Fibroblast of peridontal ligament (primary cell): ENCODE measurements at regions not wholly inside any gene's neighbourhood (a gene's known extent, or its start where the extent isn't known, plus 50 kb on each side); places are given as distances from the start of the nearest gene placed in this dataset.
A peak's percentile ranks its signal among the peaks of the same experiment; 100 is the strongest.

ENCODE experiments used
- DNase-seq: peaks from one replicate; pipeline ENCODE4 v3.0.0-alpha.2; 2010; ENCODE audit errors: extremely low read depth

DNA sequence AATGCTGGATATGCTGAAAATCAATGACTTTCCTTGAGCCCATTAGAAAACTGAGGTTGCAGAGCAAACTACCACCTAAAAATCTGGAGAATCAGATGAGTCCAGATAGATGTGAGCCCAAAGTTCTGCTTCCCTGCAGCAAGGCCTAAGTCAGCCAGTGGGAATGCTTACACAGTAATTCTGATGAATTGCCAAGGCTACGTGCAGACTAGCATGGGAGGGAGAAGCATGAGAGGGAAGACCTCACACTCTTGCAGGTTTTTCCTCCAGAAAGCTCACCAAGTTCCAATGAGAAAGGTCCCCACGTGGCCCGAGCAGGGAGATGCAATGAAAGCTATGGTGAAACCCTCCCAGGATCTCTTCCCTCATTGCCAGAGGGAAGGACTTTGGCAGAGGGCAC lies 104.8 kb upstream of the SIRPA start:
- DNase-seq = no peak

- DNase-seq = no peak
Measured at GRCh38 chr20:1788044-1788443, 107.2 kb upstream of the SIRPA start.

DNA sequence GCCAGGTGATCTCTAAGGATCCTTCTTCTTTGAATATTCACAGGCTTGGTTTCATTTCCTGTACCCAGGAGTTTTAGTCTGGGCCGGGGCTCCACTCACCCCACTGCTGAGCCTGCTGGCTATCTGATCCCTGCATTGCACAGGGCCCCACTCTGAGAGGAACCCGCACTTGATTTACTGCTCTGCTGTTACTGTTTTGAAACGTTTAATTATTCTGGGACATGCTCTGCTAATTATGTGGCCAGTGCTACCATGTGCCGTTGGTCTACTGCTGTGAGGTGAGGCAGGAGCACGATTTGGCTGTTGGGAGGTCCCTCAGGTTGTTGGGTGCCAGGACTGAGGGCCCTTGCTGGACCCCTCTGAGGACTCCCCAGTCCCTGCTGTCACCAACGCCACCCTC lies 108.7 kb upstream of the SIRPA start:
- DNase-seq = no peak

GRCh38 chr20:1784586-1784985 lies 110.6 kb upstream of the SIRPA start:
- no peak for DNase-seq

GRCh38 chr20:1783245-1783644 lies 112.0 kb upstream of the SIRPA start:
- DNase-seq = no peak

GRCh38 chr20:1782181-1782580 lies 113.0 kb upstream of the SIRPA start:
- DNase-seq = no peak

DNA sequence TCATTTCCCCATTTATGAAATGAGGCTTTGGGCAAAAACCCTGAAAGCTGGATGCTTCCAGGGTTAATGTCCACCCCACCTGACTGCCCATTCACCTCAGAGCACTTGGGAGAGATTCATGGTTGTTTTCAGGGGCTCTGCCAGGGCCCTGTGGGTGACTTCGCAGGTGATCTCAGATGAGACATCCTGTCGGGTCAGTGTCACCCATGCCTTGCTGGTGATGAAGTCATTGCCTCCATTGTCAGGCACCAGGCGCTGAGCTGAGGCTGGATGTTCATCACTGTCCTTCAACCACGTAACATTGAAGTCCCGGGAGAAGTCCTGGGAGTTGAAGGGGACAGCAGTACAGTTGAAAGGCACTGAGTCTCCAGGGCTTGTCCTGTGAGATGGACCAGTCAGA lies 115.6 kb upstream of the SIRPA start:
- no peak for DNase-seq

- no peak for DNase-seq
Measured at GRCh38 chr20:1778338-1778737, 116.9 kb upstream of the SIRPA start.

DNA sequence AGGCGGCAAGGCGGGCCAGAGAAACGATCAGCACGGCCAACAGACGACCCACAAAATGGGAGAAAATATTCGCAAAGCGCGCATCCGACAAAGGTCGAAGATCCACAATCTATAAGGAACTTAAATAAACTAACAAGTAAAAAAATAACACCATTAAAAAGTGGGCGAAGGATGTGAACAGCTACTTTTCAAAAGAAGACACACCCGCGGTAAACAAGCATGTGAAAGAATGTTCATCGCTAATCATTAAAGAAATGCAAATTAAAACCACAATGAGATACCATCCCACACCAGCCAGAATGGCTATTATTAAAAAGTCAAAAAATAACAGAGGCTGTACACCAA lies 117.8 kb upstream of the SIRPA start:
- no peak for DNase-seq

- DNase-seq = peak; percentile 89
Measured at GRCh38 chr20:1776681-1777475, 118.3 kb upstream of the SIRPA start.

DNA sequence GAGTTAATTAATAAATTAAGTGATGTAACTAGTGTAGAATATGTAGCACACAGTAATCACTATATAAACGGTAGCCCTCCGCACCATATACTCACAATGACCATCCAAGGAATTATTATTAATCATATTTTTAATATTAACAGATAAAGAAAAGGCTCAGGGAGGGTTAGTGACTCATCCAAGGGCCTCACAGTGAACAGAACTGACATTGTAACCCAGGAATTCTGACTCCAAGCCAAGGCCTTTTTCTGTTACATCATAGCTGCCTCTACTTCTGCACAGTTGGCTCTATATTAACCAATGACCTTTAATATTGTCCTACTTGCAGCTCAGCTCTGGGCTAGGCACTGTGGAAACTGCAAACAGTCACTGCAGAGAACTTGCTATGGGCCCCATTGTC lies 117.5 kb upstream of the SIRPG start:
- DNase-seq = peak; percentile 22

DNA sequence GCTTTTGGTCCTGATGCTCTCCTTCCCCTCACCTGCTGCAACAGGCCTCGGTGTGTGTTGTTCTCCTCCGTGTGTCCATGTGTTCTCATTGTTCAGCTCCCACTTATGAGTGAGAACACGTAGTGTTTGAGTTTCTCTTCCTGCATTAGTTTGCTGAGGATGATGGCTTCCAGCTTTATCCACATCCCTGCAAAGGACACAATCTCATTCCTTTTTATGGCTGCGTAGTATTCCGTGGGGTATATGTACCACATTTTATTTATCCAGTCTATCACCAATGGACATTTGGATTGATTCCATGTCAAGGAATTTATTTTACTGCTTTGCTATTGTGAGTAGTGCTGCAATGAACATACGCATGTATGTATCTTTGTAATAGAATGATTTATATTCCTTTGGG lies 116.9 kb upstream of the SIRPG start:
- DNase-seq = no peak

GRCh38 chr20:1773816-1774215 lies 116.2 kb upstream of the SIRPG start:
- DNase-seq = no peak

- DNase-seq = no peak
Measured at GRCh38 chr20:1769491-1769890, 111.9 kb upstream of the SIRPG start.

GRCh38 chr20:1766731-1767130 lies 109.2 kb upstream of the SIRPG start:
- DNase-seq = no peak

- DNase-seq = peak; percentile 85
Measured at GRCh38 chr20:1764136-1765033, 106.8 kb upstream of the SIRPG start.

GRCh38 chr20:1761598-1761997 lies 104.0 kb upstream of the SIRPG start:
- no peak for DNase-seq

GRCh38 chr20:1761116-1761515 lies 103.5 kb upstream of the SIRPG start:
- peak; percentile 53 for DNase-seq

DNA sequence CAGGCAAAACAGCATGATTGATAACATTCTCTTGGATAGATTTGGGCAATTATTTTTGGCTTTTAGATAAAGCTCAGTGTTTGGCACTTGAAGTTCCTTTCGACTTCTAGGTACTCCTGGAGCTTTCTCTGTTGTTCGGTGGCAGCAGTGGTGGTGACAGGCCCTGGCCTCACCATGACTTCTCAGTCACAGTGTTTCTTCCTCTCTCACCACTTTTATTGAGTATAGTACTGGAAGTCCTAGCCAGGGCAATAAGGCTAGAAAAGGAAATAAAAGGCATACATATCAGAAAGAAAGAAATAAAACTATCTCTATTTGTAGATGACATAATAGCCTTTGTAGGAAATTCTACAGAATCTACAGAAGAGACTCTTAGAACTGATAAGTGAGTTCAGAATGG lies 101.2 kb upstream of the SIRPG start:
- no peak for DNase-seq

DNA sequence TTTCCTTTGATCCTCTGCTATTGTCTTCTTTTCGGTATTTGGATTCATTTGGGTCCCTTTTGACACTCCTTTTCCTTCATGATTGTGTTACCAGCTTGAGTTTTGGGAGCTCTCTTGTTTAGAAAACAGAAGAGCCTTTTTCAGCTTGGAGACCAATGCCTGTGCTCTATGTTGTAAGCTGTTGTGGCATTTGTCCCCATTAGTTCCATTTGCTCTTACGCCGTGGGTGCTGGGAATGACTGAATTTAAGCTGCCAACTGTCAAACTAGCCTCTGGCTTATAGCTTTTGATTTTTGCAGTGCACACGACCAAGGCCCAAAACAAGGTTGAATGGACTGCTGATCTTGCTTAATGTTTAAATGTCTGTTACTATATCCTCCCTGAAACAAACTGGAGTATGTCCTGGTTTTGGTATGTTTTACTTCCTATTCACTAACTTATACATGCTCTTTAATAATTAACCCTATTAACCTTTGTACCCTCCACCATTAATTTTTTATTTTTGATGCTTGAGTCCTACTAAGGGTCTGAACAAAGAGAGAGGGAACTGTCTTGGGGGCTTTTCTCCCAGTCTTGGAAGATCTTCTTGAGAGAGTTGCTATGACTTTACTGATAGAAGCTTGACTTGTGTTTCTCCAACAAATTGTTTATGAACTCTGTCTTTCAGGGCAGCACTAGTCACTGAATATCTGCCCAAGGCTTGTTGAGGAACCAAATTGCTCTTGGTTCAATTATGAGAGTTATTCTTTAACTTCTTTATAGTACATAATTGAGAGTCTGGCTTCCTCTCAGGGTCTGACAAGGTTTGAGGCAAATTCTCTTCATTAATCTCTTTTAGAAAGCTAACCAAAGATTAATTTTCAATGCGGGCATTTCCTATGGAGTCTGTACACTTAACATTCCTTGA lies 100.3 kb upstream of the SIRPG start:
- DNase-seq = no peak

- DNase-seq = no peak
Measured at GRCh38 chr20:1757072-1757471, 99.5 kb upstream of the SIRPG start.

DNA sequence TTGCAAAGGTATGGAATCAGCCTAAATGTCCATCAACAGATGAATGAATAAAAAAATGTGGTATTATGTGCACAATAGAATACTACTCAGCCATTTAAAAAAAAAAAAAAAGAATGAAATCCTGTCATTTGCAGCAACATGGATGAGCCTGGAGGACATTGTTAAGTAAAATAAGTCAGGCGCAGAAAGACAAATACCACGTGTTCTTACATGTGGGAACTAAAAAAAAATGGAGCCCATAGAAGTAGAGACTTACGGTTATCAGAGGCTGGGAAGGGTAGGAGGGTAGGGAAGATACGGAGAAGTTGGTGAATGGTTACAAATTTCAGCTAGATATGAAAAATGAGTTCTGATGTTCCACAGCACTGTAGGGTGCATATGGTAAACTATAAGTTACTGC lies 97.2 kb upstream of the SIRPG start:
- no peak for DNase-seq
